A204.1 (cell line): ENCODE measurements at regions not wholly inside any gene's neighbourhood (a gene's known extent, or its start where the extent isn't known, plus 50 kb on each side); places are given as distances from the start of the nearest gene placed in this dataset.
"Not testable (repeated sequence)": the region's sequence is repeated elsewhere in the genome, so short reads cannot be mapped to it uniquely, and the experiment has no call there.

Experiments used
- FAIRE-seq: peaks from 2 replicates; lab custom pipeline; 2012; peaks lifted over from hg19 to GRCh38; lab: Jason Lieb, UNC

DNA sequence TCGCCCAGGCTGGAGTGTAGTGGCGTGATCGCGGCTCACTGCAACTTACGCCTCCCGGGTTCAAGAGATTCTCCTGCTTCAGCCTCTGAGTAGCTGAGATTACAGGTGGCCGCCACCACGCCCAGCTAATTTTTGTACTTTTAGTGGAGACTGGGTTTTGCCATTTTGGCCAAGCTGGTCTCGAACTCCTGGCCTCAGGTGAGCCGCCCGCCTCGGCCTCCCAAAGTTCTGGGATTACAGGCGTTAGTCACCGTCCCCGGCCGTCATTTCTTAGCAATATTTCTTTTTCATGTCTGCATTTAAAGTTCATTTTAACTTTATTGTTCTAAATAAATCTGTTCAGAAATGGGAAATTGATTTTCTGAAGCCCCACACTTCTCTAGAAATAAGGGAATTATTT is 597.3 kb upstream of the DDX18 start:
- no peak for FAIRE-seq

DNA sequence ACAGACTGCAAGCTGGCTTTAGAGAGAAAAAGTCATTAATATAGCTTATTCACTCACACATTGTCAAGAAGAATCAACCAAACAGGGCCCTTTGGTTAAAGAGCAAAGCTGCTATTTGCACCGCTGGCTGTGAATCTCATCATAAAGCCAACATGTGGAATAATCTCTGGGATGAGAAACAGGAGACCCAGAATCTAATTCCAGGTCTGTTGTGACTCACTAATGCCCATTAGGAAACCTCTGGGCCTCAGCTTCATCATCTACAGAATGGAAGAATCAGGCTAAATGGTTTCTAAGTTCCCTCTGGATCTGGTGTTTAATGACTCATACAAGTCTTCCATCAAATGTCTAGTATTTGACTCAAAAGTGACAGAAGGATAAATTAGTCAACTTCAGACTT is 591.7 kb upstream of the DDX18 start:
- FAIRE-seq = no peak

DNA sequence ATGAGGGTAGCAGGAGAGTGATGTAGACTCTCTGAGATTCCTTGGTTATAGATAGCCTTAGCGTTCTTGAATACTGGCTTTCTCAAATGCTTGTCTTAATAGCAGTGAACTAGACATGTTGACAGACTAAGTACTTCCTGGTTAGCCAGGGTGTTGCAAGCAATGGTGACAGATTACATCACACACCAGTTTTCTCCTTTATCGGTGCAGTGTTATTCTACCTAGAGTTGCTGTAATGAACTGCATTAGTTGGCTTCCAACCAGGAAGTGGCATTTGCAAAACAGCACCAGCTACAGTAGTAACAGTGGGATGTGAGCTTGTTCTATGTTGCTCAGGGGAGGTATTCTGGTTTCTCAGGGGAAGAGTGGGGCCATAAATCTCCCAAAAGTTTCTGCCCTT is 582.2 kb upstream of the DDX18 start:
- FAIRE-seq = no peak

DNA sequence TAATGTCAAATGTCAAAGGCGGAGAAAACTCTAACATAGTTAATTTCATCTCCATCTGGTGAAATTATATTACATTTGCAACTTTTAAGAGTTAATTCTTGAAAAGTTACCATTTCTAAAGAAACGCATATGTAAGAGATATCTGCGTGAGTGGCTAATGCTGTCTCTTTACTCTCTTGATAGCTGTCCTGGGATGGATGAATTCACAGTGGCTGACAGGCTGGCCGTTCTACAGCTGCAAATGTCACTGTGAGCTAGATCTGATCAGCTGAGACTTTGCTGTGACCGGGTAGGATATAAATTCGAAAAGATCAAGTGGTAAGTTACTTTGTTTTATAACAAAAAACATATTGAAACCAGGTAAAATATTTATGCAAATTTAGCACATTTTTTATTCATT is 557.1 kb upstream of the DDX18 start:
- FAIRE-seq = no peak

- no peak for FAIRE-seq
These were observed 544.9 kb upstream of the DDX18 start for GRCh38 chr2:117269574-117269973.

- FAIRE-seq = no peak
These were observed 542.9 kb upstream of the DDX18 start for GRCh38 chr2:117271631-117272030.

- no peak for FAIRE-seq
These were observed 541.4 kb upstream of the DDX18 start for GRCh38 chr2:117273009-117273671.

- FAIRE-seq = no peak
These were observed 521.5 kb upstream of the DDX18 start for GRCh38 chr2:117293012-117293411.

DNA sequence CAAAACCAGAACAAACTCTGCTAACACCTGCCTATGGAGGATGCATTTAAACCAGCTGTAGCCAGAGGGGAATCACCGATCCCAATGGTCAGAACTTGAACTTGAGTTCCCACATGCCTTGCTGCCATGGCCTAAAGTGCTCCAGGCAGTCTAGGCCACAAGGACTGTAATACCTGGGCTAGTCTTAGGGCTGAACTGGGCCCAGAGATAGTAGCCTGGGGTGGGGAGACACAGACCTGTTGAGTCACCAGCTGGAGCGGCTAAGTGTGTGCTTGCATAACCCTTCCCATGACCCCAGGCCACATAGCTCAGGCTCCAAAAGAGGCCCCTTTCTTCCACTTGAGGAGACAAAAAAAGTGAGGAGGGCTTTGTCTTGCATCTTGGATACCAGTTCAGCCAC is 515.0 kb upstream of the DDX18 start:
- no peak for FAIRE-seq

GRCh38 chr2:117308861-117309770 is 505.4 kb upstream of the DDX18 start:
- no peak for FAIRE-seq

GRCh38 chr2:117321816-117322215 is 492.7 kb upstream of the DDX18 start:
- no peak for FAIRE-seq

DNA sequence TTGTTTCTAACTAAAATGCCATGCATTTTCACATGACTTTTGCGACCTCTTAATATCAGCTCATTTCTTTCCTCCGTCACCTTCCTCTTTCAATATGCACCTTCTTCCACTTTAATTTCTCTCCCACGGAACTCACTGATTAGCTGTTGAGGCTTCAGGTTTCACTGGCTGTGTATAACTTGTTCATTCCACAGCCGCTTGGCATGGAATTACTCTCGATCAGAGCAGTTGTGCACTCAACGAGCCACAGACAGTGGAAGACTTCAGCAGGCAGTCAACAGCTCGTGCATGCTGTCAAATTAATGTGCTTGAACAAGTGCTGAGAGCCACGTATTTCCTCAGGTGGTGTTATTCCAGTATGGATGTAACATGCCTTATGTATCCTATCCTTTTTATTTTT is 491.2 kb upstream of the DDX18 start:
- no peak for FAIRE-seq

DNA sequence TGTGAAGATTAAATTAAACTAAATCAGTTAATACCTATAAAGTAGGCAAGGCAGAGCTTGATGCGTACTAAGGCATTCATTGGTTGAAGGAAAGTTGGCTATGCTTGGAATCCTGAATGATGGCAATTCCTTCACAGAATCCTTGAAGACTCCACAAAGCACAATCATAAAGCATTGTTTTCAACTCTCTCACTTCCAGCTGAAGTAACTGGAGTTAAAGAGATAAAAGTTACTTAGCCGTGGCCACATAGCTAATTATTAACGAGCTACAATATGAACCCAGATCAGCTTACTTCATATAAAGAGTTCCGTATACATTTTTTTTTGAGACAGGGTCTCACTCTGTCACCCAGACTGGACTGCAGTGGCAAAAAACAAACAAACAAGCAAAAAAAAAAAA is 483.9 kb upstream of the DDX18 start:
- no peak for FAIRE-seq

DNA sequence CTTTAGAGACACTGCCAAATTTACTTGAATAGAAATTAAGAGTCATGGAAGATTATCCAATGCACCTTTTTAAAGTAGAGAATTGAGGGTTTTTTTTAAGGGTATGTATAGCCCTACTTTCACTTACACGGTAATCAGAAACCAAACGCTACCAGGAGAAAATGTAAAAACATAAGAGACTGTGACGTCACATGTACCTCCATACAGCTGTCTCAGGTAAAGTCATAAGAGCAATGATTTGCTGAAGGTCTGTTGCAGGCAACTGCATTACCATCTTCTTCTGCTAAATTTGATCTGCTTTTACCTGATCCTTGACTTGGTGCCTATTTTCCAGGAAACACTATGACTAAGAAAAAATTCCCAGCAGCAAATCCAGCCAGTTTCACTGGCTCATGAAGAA is 478.5 kb upstream of the DDX18 start:
- no peak for FAIRE-seq

- FAIRE-seq = no peak
These were observed 478.0 kb upstream of the DDX18 start for GRCh38 chr2:117336496-117336895.

DNA sequence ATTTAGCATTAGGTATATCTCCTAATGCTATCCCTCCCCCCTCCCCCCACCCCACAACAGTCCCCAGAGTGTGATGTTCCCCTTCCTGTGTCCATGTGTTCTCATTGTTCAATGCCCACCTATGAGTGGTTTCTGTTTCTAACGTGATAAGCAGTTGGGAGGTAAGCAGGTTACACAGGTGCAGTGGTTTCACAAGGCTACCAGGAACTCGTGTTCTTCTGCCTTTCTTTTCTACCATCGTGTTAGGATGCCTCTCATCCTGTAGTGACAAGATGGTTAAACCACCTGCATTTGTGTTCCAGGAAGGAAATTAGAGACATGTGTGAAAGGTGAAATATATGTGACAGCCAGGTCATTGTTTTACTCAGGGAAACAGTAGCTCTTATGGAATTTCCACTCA is 476.5 kb upstream of the DDX18 start:
- not testable (repeated sequence) for FAIRE-seq

- FAIRE-seq = peak; percentile 94
These were observed 474.5 kb upstream of the DDX18 start for GRCh38 chr2:117339980-117340379.

- FAIRE-seq = no peak
These were observed 472.8 kb upstream of the DDX18 start for GRCh38 chr2:117341690-117342089.

GRCh38 chr2:117342415-117342814 is 472.1 kb upstream of the DDX18 start:
- FAIRE-seq = no peak

- FAIRE-seq = no peak
These were observed 464.8 kb upstream of the DDX18 start for GRCh38 chr2:117349687-117350086.

GRCh38 chr2:117351396-117351795 is 463.1 kb upstream of the DDX18 start:
- no peak for FAIRE-seq

- no peak for FAIRE-seq
These were observed 455.1 kb upstream of the DDX18 start for GRCh38 chr2:117359266-117359914.

- FAIRE-seq = no peak
These were observed 453.9 kb upstream of the DDX18 start for GRCh38 chr2:117360586-117360985.
